ENCODE measurements at regions not wholly inside any gene's neighbourhood (a gene's known extent, or its start where the extent isn't known, plus 50 kb on each side); places are given as distances from the start of the nearest gene placed in this dataset.
"Not testable (repeated sequence)": the region's sequence is repeated elsewhere in the genome, so short reads cannot be mapped to it uniquely, and the experiment has no call there.

GRCh38 chr12:23141335-23141734, 516.4 kb downstream of the ETNK1 start:
- no peak for DNase-seq (ENCODE audit: low read depth in 4 of 4, low spot score in 3 of 4)

- not testable (repeated sequence) for DNase-seq (ENCODE audit: low read depth in 4 of 4, low spot score in 3 of 4)
Observed at GRCh38 chr12:23146070-23146469, 521.1 kb downstream of the ETNK1 start.

GRCh38 chr12:23168459-23168858, 543.5 kb downstream of the ETNK1 start:
- no peak for DNase-seq (ENCODE audit: low read depth in 4 of 4, low spot score in 3 of 4)

GRCh38 chr12:23169012-23169695, 544.2 kb downstream of the ETNK1 start:
- no peak for DNase-seq (ENCODE audit: low read depth in 4 of 4, low spot score in 3 of 4)

GRCh38 chr12:23169696-23170013, 544.7 kb downstream of the ETNK1 start:
- no peak for DNase-seq (ENCODE audit: low read depth in 4 of 4, low spot score in 3 of 4)

GRCh38 chr12:23174917-23175316, 549.9 kb downstream of the ETNK1 start:
- no peak for DNase-seq (ENCODE audit: low read depth in 4 of 4, low spot score in 3 of 4)

GRCh38 chr12:23185346-23185745, 560.4 kb downstream of the ETNK1 start:
- no peak for DNase-seq (ENCODE audit: low read depth in 4 of 4, low spot score in 3 of 4)

- no peak for DNase-seq (ENCODE audit: low read depth in 4 of 4, low spot score in 3 of 4)
Observed at GRCh38 chr12:23186950-23187349, 562.0 kb downstream of the ETNK1 start.

- DNase-seq (ENCODE audit: low read depth in 4 of 4, low spot score in 3 of 4) = no peak
Observed at GRCh38 chr12:23193552-23193951, 568.6 kb downstream of the ETNK1 start.

GRCh38 chr12:23197266-23197665, 572.3 kb downstream of the ETNK1 start:
- DNase-seq (ENCODE audit: low read depth in 4 of 4, low spot score in 3 of 4) = no peak

- no peak for DNase-seq (ENCODE audit: low read depth in 4 of 4, low spot score in 3 of 4)
Observed at GRCh38 chr12:23202728-23203127, 577.8 kb downstream of the ETNK1 start.

GRCh38 chr12:23204933-23205778, 580.2 kb downstream of the ETNK1 start:
- peak in 1 of 4 donors; percentile 36 for DNase-seq (ENCODE audit: low read depth in 4 of 4, low spot score in 3 of 4)

GRCh38 chr12:23209793-23210192, 584.8 kb downstream of the ETNK1 start:
- no peak for DNase-seq (ENCODE audit: low read depth in 4 of 4, low spot score in 3 of 4)

- no peak for DNase-seq (ENCODE audit: low read depth in 4 of 4, low spot score in 3 of 4)
Observed at GRCh38 chr12:23210573-23210972, 585.6 kb downstream of the ETNK1 start.

GRCh38 chr12:23211384-23212320, 586.7 kb downstream of the ETNK1 start:
- DNase-seq (ENCODE audit: low read depth in 4 of 4, low spot score in 3 of 4) = no peak

GRCh38 chr12:23217158-23217557, 592.2 kb downstream of the ETNK1 start:
- DNase-seq (ENCODE audit: low read depth in 4 of 4, low spot score in 3 of 4) = no peak

GRCh38 chr12:23217667-23218066, 592.7 kb downstream of the ETNK1 start:
- peak; percentile 26 to 52 (median 44) for DNase-seq (ENCODE audit: low read depth in 4 of 4, low spot score in 3 of 4)

- DNase-seq (ENCODE audit: low read depth in 4 of 4, low spot score in 3 of 4) = no peak
Observed at GRCh38 chr12:23221066-23221465, 596.1 kb downstream of the ETNK1 start.

- no peak for DNase-seq (ENCODE audit: low read depth in 4 of 4, low spot score in 3 of 4)
Observed at GRCh38 chr12:23221926-23222325, 597.0 kb downstream of the ETNK1 start.

- DNase-seq (ENCODE audit: low read depth in 4 of 4, low spot score in 3 of 4) = no peak
Observed at GRCh38 chr12:23222801-23223200, 597.8 kb downstream of the ETNK1 start.

GRCh38 chr12:23228101-23228500, 603.1 kb downstream of the ETNK1 start:
- no peak for DNase-seq (ENCODE audit: low read depth in 4 of 4, low spot score in 3 of 4)
